HG02970 (cell line): ENCODE measurements at regions not wholly inside any gene's neighbourhood (a gene's known extent, or its start where the extent isn't known, plus 50 kb on each side); places are given as distances from the start of the nearest gene placed in this dataset.

Experiments used
- ATAC-seq: cut with Tn5 transposase; IDR thresholded peaks from one replicate; pipeline ENCODE4 v1.9.1; 2021; ENCODE audit warnings: mild to moderate bottlenecking, moderate library complexity, moderate number of reproducible peaks; ENCODE audit not compliant: unreplicated experiment, low FRiP score

DNA sequence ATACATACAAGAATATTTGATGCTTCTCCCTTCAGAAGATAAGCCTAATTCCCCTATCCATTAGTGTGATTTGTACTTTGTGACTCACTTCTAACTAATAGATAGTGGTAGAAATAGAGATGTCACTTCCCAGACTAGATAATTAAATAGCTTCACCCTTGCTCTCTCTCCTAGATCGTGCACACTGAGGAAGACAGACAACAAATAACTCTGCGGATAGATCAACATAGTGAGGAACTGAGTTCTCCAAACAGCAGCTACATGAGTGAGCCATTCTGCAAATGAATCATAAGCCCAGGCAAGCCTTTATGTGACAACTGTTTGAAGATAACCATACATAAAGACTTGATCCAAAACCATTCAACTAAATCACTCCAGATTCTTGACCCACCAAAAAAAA, 1083.4 kb upstream of the C9orf72 start:
- ATAC-seq: no peak

DNA sequence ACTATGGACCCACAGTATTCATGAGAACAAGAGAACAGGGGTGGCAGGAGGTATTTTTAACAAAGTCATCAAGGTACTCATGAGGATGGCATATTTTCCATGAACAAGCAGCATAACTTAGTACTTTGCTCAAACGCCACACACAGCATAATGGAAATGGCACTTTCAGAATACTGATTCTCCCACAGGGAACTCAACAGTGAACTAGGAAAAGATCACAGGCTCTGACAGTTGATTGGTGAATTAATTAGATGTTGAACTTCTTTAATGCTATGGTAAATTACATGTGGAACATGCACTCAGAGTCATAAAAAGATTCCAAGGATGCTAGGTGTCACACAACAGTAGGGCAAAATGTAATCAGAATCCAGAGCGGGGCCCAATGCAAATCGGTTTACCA, 1088.6 kb upstream of the C9orf72 start:
- no peak for ATAC-seq

DNA sequence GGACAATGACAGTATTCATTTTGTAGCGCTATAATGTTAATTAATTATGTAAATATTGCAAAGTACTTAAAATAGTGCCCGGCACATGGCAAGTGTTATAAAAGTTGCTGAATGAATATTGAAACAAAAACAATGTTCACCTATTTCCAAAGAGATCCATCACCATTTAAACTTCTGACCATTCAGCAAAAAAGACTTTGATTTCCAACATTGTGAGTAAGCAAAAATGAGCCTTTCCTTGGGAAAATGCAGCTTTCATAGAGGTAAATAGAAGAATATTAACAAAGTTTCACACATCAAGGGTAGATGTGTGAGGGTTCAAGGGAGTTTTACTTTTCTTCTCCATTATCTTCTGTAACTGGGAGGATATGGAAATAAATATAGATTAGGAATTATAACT, 1089.4 kb upstream of the C9orf72 start:
- ATAC-seq: no peak

DNA sequence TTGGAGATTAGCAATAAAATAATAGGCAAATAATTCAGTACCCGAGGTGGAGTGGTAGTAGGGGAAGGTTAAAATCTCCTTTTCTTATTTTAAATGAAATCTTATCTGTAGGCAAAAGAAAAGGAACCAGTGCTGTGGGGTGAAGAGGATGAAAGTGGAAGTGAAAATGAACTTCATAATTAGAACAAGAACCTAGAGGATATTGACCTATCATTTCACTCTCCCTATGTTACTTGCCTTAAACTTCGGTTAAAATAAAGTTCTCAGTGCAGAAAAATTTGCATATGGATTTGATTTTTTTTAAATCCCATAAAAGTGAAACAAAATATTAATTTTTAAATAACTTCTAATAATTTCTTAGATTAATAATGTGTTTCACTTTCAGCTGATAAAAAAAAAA, 1094.9 kb upstream of the C9orf72 start:
- ATAC-seq: no peak

DNA sequence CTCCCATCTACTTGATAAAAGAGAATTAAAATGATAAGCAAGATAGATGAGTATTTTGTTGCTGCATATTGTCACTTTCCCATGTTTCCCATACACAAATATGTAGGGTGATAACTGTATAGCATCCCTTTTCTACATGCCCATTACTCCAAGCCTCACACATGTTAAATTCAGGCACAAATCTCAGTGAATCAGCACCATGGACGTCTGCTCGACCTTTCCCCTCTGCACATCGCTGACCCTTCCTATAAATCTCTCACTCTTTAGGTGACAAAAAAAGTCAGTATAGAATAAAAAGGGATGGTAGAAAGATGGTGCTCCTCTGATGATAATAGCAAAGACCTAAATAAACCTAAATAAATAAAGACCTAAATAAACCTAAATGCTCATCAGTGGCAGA, 1097.7 kb upstream of the C9orf72 start:
- ATAC-seq: no peak

DNA sequence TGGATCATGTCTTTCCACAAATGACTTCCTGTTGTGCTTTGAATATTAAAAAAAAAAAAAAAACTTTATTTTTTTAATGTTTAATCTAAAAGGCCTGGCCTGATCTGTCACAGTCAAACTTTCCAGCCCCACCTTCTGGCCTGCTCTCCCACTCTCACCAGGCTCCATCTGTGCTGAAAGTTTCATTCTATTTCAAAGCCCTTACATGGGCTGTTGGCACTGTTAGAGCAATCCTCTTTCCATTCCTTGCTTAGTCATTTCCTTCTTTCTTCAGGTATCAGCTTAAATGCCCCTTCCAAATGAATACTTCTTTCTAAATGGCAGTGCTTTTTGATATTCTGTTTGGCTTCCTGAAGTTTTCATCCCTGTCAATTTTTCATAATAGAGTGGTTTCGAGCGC, 1104.8 kb upstream of the C9orf72 start:
- no peak for ATAC-seq

DNA sequence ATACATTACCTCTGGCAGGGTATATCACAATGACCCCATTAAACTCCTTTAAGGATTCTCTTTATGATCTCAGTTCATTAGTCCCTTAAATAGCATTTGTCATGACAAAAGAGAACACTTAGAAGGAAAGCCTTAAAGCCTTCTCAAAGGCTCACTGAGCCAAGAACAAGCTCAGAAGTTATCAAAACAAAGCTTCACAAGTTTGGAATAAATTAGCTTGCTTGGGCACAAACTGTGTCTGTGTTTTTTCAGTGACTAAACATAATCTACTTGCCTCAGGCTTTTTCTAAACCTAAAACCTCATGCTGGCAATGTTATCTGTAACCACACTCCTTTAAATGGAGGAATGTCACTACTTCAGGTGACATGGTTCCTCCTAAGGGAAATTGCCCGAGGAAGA, 1114.9 kb upstream of the C9orf72 start:
- ATAC-seq: no peak

DNA sequence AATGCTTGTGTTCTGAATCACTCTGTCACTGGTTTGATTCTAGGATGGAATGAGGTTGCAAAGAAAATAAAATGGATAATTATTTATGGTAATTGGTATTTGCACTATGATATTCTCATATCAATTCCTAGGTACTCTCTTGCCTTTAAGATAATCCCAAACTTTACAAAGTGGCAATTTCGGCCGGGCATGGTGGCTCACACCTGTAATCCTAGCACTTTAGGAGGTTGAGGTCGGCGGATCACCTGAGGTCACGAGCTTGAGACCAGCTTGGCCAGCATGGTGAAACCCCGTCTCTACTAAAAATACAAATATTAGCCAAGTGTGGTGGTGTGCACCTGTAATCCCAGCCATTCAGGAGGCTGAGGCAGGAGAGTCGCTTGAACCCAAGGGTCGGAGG, 1118.7 kb upstream of the C9orf72 start:
- ATAC-seq: no peak

DNA sequence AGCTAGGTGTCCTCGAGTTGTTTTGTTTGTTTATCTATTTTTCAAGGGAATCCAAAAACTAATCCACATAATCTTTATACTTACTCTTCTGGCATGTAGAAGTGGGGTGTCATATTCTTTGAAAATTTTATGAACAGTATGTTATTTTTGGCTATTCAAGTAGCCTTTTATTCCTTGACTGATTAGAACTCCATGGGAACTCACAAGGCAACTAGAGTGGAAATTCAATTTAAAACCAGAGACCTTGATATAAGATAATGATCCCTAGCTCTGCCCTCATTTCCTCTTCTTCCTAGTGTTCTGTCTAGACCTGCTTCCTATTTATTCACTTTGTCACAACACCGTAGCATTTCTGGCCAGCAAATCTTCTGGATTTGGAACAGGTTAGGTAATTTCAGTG, 1123.7 kb upstream of the C9orf72 start:
- no peak for ATAC-seq

DNA sequence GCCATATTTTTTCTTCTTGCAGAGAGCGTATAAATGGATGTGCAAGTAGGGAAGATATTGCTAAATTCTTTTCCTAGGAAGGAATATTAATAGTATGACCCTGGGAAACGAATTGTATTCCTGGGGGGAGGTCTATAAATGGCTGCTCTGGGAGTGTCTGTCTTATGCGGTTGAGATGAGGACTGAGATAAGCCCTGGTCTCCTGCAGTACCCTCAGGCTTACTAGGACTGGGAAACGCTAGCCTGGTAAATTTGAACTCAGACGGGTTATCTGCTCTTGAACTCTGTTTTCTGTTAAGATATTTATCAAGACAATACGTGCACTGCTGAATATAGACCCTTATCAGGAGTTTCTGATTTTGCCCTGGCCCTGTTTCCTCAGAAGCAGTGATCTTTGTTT, 1126.4 kb upstream of the C9orf72 start:
- ATAC-seq: no peak

DNA sequence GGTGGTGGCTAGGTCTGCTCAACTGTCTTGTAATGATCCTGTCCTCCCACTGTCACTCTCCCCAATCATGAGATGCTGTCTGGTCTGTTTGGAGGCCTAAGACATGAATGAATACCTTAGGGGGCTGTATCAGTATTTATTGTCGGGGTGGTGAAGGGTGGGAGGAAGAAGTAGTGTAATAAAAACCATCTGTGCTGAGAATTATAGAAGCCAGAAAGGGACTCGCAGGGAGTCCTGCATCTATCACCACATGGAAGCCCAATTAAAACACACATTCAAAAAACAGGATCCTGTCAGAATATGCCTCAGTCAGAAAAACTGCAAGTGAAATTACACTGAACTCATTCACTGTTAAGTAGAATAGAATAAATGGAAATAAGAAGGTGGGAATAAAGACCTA, 1134.3 kb upstream of the C9orf72 start:
- ATAC-seq: no peak

DNA sequence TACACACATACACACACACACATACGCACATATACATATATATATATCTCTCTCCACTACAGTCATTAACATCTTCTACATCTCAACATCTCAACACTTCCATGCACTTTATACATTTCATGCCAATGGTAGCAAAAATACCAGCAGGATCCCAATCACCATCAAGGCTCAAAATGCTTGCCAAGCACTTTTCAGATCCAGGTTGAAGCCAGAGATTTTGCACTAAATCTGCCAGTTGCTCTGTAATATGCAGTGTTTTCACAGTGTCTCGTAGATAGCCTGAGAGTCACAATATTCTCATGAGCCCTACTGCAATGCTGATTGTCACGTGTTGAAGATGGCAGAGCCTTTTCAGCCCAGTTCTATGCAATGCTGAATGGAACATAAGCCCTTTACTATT, 1140.9 kb upstream of the C9orf72 start:
- ATAC-seq: no peak

DNA sequence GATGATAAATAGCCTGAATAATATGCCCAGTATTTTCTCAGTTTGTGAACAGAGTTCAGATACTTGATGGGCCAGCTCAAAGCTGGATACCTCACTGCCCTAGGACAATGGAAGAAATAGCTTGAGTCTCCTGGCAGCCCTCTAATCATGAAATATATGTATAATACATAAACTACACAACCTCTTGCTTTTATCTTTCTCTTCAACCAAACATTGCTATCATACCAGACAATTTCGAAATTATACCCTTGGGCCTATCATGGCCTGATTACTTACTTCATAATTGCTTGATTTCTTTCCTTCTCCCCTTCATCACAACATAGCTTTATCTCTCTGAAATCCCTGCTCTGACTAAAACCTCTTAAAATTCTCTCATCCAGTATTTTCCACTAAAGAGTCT, 1144.9 kb upstream of the C9orf72 start:
- no peak for ATAC-seq

DNA sequence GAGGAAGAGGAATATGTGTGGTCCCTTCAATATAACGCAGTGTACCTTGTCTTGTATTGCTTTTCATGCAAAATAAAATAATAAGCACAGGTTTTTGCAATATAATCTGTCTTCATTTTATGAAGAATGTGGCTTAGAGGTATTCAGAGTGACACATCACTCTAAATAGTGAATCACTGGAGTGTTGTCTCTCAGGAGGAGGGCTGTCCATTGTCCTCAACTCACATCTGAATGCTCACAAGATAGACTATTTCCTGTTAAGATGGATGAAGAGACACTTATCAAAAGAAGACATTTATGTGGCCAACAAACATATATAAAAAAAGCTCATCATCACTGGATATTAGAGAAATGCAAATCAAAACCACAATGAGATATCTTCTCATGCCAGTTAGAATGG, 1147.5 kb upstream of the C9orf72 start:
- ATAC-seq: no peak

DNA sequence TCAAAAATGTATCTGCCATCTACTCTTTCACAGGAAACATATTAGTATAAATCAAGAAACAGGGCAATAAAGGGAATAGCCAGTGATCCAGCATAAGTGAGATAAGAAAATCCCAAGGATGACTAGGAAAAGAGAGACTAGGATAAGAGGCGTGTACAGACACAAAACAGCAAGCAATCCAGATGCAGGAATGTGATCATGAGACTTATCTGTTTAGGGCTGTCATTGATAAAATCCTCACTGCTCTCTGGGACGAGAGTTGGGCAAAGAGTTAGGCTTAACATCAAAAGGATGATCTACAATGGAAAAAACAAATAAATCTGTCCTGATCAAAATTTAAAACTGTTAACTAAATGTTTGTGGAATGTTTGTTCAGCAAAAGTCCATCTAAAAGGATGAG, 1156.8 kb upstream of the C9orf72 start:
- ATAC-seq: no peak

DNA sequence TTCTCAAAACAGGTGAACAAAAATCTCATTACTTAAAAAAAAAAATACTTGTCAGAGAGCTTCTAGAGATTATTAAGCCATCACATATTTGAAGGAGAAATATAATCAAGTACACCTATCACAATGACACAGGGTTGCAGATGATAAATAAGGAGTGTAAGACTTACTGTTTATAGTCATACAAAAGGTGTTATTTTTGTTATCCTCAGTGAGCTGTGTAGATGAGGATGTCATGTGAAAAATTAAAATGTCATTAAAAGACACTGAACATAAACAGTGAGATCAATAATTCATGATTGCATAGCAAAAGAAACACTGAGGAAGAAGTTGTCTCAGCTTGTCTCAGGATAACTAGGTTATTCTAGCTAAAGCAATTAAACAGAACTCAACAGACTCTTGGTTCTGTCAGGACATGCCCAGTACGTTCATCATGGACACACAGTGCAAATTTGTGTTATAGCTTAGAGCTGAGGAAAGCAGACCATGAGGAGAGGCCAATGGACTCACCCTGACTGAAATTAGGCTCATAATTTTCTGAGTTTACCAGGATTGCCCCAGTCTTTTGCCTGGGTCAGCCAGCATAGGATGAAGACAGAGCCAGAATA, 1162.6 kb upstream of the C9orf72 start:
- no peak for ATAC-seq

DNA sequence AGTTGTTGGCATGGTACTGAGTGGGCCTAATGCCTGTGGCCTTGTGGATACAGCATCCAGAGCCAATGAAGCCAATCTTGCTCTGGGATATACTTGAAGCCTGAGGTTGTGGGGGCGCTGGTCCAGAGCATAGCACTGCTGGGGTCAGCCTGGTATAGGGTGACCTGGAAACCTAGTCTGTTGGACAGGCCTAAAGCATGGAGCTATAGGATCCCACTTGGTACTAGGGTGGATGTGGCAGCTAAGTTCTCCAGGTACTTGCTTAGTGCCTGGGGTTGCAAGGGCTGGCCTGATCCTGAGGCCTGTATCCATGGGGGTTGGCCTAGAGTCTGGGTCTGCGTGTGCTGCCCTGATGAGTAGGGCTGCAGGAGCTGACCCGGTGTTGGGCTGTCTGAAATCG, 1168.2 kb upstream of the C9orf72 start:
- ATAC-seq: no peak

DNA sequence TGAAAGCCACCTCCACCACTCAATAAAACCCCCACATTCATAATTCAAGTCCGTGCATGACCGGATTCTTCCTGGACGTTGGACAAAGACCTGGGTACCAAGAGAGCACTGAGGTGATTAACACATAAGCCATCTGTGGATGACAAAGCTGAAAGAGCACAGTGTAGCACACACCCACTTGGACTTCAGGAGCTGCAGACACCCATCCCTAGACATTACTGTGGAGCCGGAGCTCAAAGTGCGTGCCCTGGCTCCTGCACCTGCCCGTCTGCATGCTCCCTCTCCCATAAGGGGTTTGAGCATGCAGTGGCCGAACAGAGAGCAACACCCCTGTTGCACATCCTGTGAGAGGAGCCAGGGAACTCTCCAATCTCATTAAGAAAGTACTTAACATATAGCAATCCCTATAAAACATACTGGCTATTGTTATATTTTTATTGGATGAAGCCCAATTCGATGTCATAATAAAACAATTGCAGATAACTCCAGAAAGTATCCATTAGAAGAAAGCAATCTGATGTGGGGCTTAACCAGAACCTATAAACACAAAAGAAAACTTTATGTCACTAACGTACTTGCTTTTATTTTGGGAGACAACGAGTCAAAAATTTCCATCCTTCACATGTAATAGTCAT, 1174.2 kb upstream of the C9orf72 start:
- no peak for ATAC-seq

DNA sequence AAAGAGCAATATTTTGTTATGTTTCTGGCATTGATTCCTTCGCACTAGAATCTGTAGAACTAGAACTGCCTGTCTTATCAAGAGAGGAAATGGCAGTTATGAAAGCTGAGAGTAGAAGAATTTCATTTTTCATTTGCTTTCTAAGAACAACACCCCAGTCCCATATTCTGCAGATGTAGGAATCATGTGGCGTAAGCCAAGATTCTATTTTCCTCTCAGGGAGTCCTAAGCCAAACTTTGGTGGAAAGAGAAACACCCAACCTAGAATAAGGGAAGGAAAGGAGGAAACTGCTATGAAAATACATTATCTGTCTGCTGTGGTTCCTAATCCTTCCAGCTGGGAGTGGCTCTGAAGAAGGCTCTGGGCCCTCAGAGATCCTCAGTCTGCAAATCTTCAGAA, 1176.9 kb upstream of the C9orf72 start:
- no peak for ATAC-seq

DNA sequence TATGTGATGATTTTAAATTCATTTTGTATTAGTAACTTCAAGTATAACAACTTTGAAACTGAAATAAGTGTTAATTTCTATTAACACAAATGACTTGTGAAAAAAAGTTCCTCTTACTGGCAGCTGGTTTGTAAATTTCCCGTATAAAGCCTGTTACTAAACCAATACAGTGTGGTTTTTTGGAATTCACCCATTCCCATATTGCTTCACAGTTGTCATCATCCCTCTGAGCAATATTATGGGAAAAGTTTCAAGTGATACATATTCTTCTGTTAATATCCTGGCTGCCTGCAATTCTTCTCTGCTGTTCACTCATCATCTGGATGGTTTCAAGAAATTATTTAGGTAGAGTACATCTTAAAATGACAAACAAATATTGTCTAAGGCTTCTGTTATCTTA, 1185.1 kb upstream of the C9orf72 start:
- ATAC-seq: no peak

DNA sequence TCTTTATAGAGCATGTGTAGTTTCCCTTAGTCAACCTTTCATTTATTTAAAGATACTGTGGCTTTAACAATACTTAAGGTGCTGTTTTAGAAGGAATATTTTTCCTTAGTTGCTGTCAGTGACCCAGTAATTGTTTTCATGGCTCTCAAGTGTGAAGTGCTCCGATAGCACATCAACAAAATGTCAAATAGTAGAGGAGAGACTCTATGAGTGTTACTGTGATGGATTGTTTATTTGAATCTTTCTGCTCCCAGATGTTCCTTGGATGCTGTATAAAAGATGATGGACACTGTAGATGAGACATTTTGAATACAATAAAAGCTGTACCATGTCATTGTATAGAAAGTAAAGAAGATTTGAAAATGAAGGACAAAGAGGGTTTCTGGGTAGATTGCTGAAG, 1185.7 kb upstream of the C9orf72 start:
- no peak for ATAC-seq

DNA sequence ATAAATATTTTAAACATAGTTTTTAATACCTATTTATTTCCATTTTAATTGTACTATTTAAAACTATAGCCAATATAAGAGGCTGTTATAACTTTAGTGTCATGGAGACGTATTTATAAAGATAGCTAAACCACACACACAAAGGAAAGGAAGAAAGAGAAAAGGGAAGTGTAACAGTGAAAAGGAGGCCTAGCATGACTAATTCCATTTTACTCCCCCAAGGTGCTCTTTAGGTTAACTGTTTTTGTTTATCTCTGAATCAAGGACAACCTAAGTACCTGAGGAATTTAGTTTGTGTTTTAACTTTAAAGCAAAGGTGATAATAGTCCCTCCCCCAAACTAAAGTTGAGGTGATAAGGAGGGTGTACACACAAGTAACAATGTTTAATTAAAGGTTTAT, 1188.9 kb upstream of the C9orf72 start:
- ATAC-seq: no peak

DNA sequence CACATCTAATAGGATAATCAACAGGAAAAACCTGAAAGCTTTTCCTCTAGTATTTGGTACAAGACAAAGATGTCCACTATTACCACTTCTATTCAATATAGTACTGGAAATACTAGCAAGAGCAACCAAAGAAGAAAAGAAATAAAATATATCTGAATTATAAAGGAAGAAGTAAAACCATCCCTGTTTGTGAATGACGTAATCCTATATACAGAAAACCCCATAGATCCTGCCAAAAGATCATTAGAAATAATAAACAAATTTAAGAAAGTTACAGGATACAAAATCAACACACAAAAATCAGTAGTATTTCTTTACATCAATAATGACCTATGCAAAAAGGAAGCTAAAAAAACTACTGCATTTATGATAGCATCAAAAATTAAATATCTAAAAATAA, 1191.3 kb upstream of the C9orf72 start:
- ATAC-seq: no peak
